Gastrocnemius medialis (tissue), 4 donors: ENCODE measurements at regions not wholly inside any gene's neighbourhood (a gene's known extent, or its start where the extent isn't known, plus 50 kb on each side); places are given as distances from the start of the nearest gene placed in this dataset.
A peak's percentile ranks its signal among the peaks of the same experiment; 100 is the strongest.

Experiments
- ATAC-seq, 2 donors: fragments of 150-250 bp; one replicate each; pipeline ENCODE4 v1.9.1; 2016
- DNase-seq, 2 donors: peaks; one replicate each; pipeline ENCODE4 v3.0.0-alpha.2; 2019
- H3K27ac ChIP-seq, 4 donors: fragments of 200-600 bp; sonication (generic); 1 replicate in 1 of 4; 2 replicates in 3 of 4; pipeline ENCODE4 v1.5.1; 2016 to 2018; ENCODE audit warnings: mild to moderate bottlenecking in 2 of 4, moderate library complexity in 1 of 4
- H3K27me3 ChIP-seq, 3 donors: fragments of 200-600 bp; sonication (generic) in 2 of 3; 1 replicate in 1 of 3; 2 replicates in 2 of 3; pipeline versions ENCODE4 v1.5.1 to v1.6.0; 2016 to 2019; ENCODE audit warnings: mild to moderate bottlenecking in 1 of 3, moderate library complexity in 1 of 3
- H3K36me3 ChIP-seq, 2 donors: fragments of 200-600 bp; sonication (generic) in 1 of 2; one replicate each; pipeline ENCODE4 v1.5.1; 2017 to 2018
- H3K4me1 ChIP-seq, 2 donors: fragments of 200-600 bp; sonication (generic) in 1 of 2; one replicate each; pipeline ENCODE4 v1.5.1; 2016 to 2017; ENCODE audit warnings: mild to moderate bottlenecking in 2 of 2
- H3K4me3 ChIP-seq, 4 donors: fragments of 200-600 bp; sonication (generic) in 3 of 4; 1 replicate in 1 of 4; 2 replicates in 3 of 4; pipeline ENCODE4 v1.5.1; 2016 to 2019; ENCODE audit warnings: mild to moderate bottlenecking in 2 of 4
- H3K9me3 ChIP-seq, 3 donors: fragments of 200-600 bp; sonication (generic) in 2 of 3; 1 replicate in 1 of 3; 2 replicates in 2 of 3; pipeline ENCODE4 v1.5.1; 2016 to 2019
- CTCF ChIP-seq, 5 experiments: fragments of 450-650 bp in 3 of 5; fragments of 200-600 bp in 2 of 5; sonication (generic) in 2 of 5; IDR thresholded peaks in 4 of 5; conservative IDR thresholded peaks in 1 of 5; 1 replicate in 4 of 5; 2 replicates in 1 of 5; pipeline ENCODE4 v1.5.1; 2016 to 2019; ENCODE audit warnings: antibody characterized with exemption in 5 of 5, mild to moderate bottlenecking in 3 of 5, moderate library complexity in 3 of 5
- POLR2A ChIP-seq, 2 donors: fragments of 450-650 bp; IDR thresholded peaks; one replicate each; pipeline ENCODE4 v1.6.1; 2017; ENCODE audit warnings: antibody characterized with exemption in 2 of 2, mild to moderate bottlenecking in 2 of 2, moderate library complexity in 2 of 2
- in situ Hi-C, 4 donors: fragments of 200-750 bp; cut with MboI; loops; one replicate each; pipeline versions ENCODE4 v1.15.0 to v1.8.0; 2017; ENCODE audit warnings: low sequenced_read_pairs in 4 of 4
- intact Hi-C: fragments of 100-400 bp; cut with DNase I; formaldehyde crosslinking; loops from one replicate; pipeline ENCODE4 v1.15.1; 2023; ENCODE audit warnings: low total_unique reads

DNA sequence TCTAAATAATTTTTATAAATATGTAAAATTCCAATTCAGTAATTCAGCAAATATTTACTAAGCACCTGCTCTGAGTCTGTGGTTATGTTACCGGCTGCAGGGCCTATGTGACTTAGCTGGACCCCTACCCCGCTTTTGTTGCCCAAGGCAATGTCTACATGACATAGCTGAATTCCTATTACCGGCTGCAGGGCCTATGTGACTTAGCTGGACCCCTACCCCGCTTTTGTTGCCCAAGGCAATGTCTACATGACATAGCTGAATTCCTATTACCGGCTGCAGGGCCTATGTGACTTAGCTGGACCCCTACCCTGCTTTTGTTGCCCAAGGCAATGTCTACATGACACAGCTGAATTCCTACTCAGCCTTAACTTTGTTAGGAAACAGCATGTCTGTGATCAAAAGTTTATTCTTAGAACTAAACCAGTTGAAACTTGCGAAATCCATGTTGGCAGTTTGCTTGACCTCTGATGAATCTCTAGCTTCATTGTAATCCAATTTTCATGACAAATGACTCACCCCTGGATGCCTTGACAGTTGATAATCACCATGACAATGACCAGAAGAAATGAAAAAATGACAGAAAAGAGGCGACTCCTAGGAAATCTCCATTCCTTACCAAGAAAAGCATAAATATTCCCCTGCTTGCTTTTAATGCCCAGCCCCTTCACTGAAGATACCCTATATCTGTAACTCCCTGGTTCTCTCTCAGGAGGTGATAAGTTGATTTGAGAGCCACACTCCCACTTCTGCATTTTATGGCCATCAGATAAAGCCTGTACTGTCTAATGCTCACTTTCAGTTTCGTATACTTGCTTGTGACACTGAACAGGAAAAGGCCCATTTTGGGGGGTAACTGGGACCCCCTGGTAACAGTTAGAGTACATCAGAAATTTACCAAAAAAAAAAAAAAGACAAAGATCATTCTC is 148.4 kb upstream of the SYT10 start:
- Histone ChIP-seq H3K4me3 (no peak overlapping the region), H3K4me1 (no peaks in the 10 kb centered on the region), H3K9me3 (no peaks in the 10 kb centered on the region), H3K27ac (no peak overlapping the region), H3K36me3 (no peaks in the 10 kb centered on the region), H3K27me3 (no peaks in the 10 kb centered on the region)
- ATAC-seq: peak; percentile 63 to 92
- in situ Hi-C loops: no loop called here
- intact Hi-C loops: no loop called here
- peak; percentile 2 to 22 for DNase-seq
- TF ChIP-seq POLR2A (IDR thresholded peaks at IDR 0.05): no peak
- no peak for TF ChIP-seq CTCF (IDR thresholded peaks at IDR 0.05 in 4 of 5, conservative IDR thresholded peaks at IDR 0.05 in 1 of 5)

DNA sequence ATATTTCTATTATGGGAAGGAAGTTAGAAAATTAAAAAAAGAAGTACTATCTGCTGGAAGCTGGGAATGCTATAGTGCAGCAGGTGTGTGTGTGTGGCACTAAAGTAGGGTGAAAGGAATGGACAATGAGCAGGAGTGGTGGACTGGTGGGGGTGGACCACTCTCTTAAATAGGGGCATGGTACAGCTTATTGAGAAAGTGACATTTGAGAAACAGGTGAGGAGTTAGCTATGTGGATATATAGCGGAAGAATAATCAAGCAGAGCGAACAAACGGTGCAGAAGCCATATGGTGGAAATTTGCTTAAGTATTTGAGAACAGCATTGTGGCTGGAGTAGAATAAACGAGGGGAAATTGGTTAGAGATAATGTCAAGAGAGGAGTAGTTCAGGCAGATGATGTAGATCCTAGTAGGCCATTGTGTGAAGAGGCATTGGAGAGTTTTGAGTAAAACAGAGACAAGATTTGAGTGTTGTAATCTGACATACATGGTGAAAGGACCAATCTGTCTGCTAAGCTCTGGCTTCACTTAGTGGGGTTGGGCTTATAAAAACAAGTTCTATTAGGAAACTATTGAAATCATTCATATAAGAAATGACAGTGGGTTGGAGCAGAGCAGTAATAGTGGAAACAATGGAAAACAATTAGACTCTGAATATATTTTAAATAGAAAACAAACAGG is 149.2 kb upstream of the SYT10 start:
- intact Hi-C loops (no loop called here), in situ Hi-C loops (no loop called here)
- Histone ChIP-seq H3K4me1 (no peaks in the 10 kb centered on the region), H3K27me3 (no peaks in the 10 kb centered on the region), H3K27ac (no peak overlapping the region), H3K4me3 (no peak overlapping the region), H3K9me3 (no peaks in the 10 kb centered on the region), H3K36me3 (no peaks in the 10 kb centered on the region)
- DNase-seq (no peak), ATAC-seq (no peak)
- TF ChIP-seq CTCF (IDR thresholded peaks at IDR 0.05 in 4 of 5, conservative IDR thresholded peaks at IDR 0.05 in 1 of 5) (no peak), POLR2A (IDR thresholded peaks at IDR 0.05) (no peak)

DNA sequence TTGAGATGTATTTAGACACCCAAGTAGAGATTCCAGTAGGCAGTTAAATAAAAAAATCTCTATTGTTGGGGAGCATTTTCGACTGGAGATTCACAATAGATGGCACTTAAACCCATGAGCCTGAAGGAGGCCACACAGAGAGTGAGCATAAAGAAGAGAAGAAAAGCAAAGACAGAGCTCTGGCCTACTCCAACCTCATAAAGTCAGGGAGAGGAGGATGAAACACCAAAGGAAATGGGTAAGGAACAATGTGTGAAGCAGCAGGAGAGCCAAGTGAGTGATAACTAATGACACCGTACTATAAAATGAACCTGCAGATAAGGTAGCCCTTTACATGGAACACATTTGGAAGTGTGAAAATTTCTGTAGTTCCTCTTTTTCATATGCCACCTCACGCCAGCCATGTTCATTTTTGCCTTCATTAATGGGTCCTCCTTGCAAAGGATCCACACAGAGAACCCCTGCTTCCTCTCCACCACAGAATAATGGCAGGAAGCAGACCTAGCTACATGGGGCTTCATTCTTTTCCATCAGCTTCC is 150.0 kb upstream of the SYT10 start:
- DNase-seq: no peak
- intact Hi-C loops (no loop called here), in situ Hi-C loops (no loop called here)
- no peak overlapping the region for H3K27ac ChIP-seq
- no peaks in the 10 kb centered on the region for H3K36me3 ChIP-seq
- TF ChIP-seq CTCF (IDR thresholded peaks at IDR 0.05 in 4 of 5, conservative IDR thresholded peaks at IDR 0.05 in 1 of 5) (no peak), POLR2A (IDR thresholded peaks at IDR 0.05) (no peak)
- ATAC-seq: no peak
- no peaks in the 10 kb centered on the region for H3K4me1 ChIP-seq
- no peaks in the 10 kb centered on the region for H3K27me3 ChIP-seq
- H3K9me3 ChIP-seq: no peaks in the 10 kb centered on the region
- no peak overlapping the region for H3K4me3 ChIP-seq

DNA sequence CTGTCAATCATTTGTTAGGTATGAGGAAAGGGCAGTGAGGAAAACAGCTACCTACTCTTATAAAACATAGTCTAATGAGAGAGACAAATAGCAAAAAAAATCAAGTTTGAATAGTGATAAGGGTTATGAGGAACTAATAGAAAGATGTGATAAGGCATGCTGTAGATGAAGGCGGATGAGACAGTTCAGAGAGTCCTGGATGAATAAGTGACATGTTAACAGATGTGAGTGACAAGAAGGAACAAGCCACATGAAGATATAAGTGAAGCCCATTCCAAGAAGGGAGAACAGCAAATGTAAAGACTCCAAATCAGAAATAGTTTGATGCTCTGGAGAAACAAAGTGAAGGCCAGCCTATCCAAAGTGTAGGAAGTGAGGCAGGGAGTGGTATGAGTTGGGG is 154.1 kb upstream of the SYT10 start:
- ATAC-seq: no peak
- Histone ChIP-seq H3K4me3 (no peak overlapping the region), H3K4me1 (no peaks in the 10 kb centered on the region), H3K9me3 (no peaks in the 10 kb centered on the region), H3K36me3 (no peaks in the 10 kb centered on the region), H3K27ac (no peak overlapping the region), H3K27me3 (no peaks in the 10 kb centered on the region)
- intact Hi-C loops (no loop called here), in situ Hi-C loops (no loop called here)
- DNase-seq: no peak
- TF ChIP-seq CTCF (IDR thresholded peaks at IDR 0.05 in 4 of 5, conservative IDR thresholded peaks at IDR 0.05 in 1 of 5): no peak
- no peak for TF ChIP-seq POLR2A (IDR thresholded peaks at IDR 0.05)
